Brain microvascular endothelial cell (primary cell): ENCODE measurements at regions not wholly inside any gene's neighbourhood (a gene's known extent, or its start where the extent isn't known, plus 50 kb on each side); places are given as distances from the start of the nearest gene placed in this dataset.

Source experiments
- DNase-seq: peaks from one replicate; pipeline ENCODE4 v3.0.0-alpha.2; 2020
- H3K27ac ChIP-seq: fragments of 250-450 bp; sonication (Bioruptor Pico); 2 replicates; pipeline ENCODE4 v1.5.1; 2020; ENCODE audit warnings: mild to moderate bottlenecking, moderate library complexity
- H3K27me3 ChIP-seq: fragments of 250-450 bp; sonication (Bioruptor Pico); replicated peaks from 2 replicates; pipeline ENCODE4 v1.5.1; 2020; ENCODE audit warnings: mild to moderate bottlenecking
- H3K36me3 ChIP-seq: fragments of 250-450 bp; sonication (Bioruptor Pico); replicated peaks from 2 replicates; pipeline ENCODE4 v1.5.1; 2020; ENCODE audit warnings: mild to moderate bottlenecking
- H3K4me3 ChIP-seq: 2 replicates; pipeline ENCODE4 v1.5.1; 2011; ENCODE audit warnings: low read depth, mild to moderate bottlenecking, control low read depth, low read length, moderate library complexity
- CTCF ChIP-seq: IDR thresholded peaks from 2 replicates; pipeline ENCODE4 v1.5.1; 2011; ENCODE audit warnings: low read depth, mild to moderate bottlenecking, moderate library complexity, low read length, control low read depth, inconsistent platforms; ENCODE audit errors: missing control alignments
- in situ Hi-C: cut with HindIII; loops from 2 replicates; pipeline ENCODE4 v1.10.0; 2017; ENCODE audit warnings: low sequenced_read_pairs, low pct_ligation_motif_present

- Histone ChIP-seq H3K27ac (no peak overlapping the region), H3K27me3 (no peaks in the 10 kb centered on the region), H3K4me3 (no peak overlapping the region), H3K36me3 (no peaks in the 10 kb centered on the region)
- TF ChIP-seq CTCF, result no peak
- no peak for DNase-seq
- in situ Hi-C loops, result no loop called here
Measured at GRCh38 chrX:125394449-125394848, 74.8 kb downstream of the TEX13C start.

- Histone ChIP-seq H3K4me3 (no peak overlapping the region), H3K36me3 (no peaks in the 10 kb centered on the region), H3K27ac (no peak overlapping the region), H3K27me3 (no peaks in the 10 kb centered on the region)
- DNase-seq, result no peak
- in situ Hi-C loops, result no loop called here
- TF ChIP-seq CTCF, result no peak
Measured at GRCh38 chrX:125395626-125396025, 76.0 kb downstream of the TEX13C start.

- Histone ChIP-seq H3K36me3 (no peaks in the 10 kb centered on the region), H3K27me3 (no peaks in the 10 kb centered on the region), H3K27ac (no peak overlapping the region), H3K4me3 (no peak overlapping the region)
- in situ Hi-C loops, result no loop called here
- DNase-seq, result no peak
- no peak for TF ChIP-seq CTCF
Measured at GRCh38 chrX:125398959-125399440, 79.3 kb downstream of the TEX13C start.

GRCh38 chrX:125402807-125403206 is 83.1 kb downstream of the TEX13C start:
- in situ Hi-C loops, result no loop called here
- DNase-seq, result no peak
- Histone ChIP-seq H3K27me3 (no peaks in the 10 kb centered on the region), H3K4me3 (no peak overlapping the region), H3K27ac (no peak overlapping the region), H3K36me3 (no peaks in the 10 kb centered on the region)
- TF ChIP-seq CTCF, result no peak

GRCh38 chrX:125404667-125405160 is 85.0 kb downstream of the TEX13C start:
- Histone ChIP-seq H3K27ac (no peak overlapping the region), H3K36me3 (no peaks in the 10 kb centered on the region), H3K27me3 (no peaks in the 10 kb centered on the region), H3K4me3 (no peak overlapping the region)
- TF ChIP-seq CTCF, result no peak
- in situ Hi-C loops, result no loop called here
- DNase-seq, result no peak

- no peak for DNase-seq
- no peak for TF ChIP-seq CTCF
- no peaks in the 10 kb centered on the region for H3K27me3 ChIP-seq
- no peak overlapping the region for H3K4me3 ChIP-seq
- H3K27ac ChIP-seq, result no peak overlapping the region
- in situ Hi-C loops, result no loop called here
- H3K36me3 ChIP-seq, result no peaks in the 10 kb centered on the region
Measured at GRCh38 chrX:125405339-125405738, 85.7 kb downstream of the TEX13C start.
